Activated naive CD8-positive, alpha-beta T cell treated with anti-CD3 and anti-CD28 coated beads, Interleukin-2, amount 50 U/mL, for 16 hours (primary cell): ENCODE measurements at regions not wholly inside any gene's neighbourhood (a gene's known extent, or its start where the extent isn't known, plus 50 kb on each side); places are given as distances from the start of the nearest gene placed in this dataset.

Experiments
- DNase-seq: peaks from one replicate; pipeline ENCODE4 v3.0.0-alpha.2; 2020; ENCODE audit warnings: low read depth, low spot score

- DNase-seq, result no peak
Observed at GRCh38 chr4:13129095-13129494, 355.0 kb downstream of the RAB28 start.

DNA sequence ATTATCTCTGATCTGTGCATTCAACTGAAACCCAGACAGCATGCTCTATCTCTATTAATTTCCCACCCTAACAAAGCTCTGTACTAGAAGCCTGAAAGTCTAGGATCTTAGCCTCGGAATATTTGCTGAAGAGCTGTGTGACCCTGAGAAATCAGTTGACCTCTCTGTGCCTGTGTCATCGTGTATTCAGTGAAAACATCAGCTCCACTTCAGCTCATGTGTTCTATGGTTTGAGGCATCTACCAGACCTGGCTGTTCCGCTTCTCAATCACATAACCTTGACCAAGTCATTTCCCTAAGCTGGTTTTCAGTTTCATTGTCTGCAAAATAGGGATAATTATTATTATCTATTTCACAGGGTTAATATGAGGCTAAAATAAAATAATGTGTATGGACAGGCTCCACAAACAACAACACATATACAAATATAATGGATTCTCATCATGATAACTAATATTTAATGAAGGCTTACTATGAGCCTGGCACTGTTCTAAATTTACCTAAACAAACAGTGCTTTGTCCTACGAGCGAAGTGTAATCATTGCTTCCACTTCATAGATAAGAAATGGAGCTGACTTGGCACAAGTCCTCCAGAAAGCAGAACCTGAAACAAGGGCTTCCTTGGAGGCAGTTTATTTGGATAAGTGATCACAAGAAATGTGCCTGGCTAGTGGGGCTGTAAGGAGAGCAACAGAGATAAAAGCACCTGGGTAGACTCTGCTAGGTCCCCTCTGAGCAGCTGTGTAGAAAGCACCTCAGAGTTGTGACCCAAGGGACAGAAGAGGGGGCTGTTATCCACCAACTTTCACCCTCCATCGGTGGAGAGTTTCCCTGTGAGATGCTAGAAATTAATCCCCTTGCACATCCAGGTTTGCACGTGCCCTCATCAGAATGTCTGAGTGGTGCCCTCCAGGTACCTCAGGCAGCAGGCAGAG, 356.9 kb downstream of the RAB28 start:
- DNase-seq, result no peak

GRCh38 chr4:13118633-13119032, 365.5 kb downstream of the RAB28 start:
- DNase-seq, result no peak

- DNase-seq, result no peak
Observed at GRCh38 chr4:13117185-13117584, 367.0 kb downstream of the RAB28 start.

DNA sequence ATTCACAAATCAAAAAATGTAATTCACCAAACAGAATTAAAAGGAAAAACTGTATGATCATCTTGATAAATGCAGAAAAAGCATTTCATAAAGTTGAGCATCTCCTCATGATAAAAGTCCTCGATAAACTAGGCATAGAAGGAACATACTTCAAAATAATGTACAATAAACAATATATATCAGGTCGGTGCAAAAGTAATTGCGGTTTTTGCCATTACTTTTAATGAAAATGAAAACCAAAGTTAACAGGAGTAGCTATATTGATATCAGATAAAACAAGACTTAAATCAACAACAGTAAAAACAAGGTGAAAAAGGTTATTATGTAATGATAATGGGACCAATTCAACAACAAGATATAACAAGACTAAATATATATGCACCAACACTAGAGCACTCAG, 372.1 kb downstream of the RAB28 start:
- no peak for DNase-seq

GRCh38 chr4:13109536-13109935, 374.6 kb downstream of the RAB28 start:
- DNase-seq, result no peak

- DNase-seq, result no peak
Observed at GRCh38 chr4:13108096-13108495, 376.0 kb downstream of the RAB28 start.

DNA sequence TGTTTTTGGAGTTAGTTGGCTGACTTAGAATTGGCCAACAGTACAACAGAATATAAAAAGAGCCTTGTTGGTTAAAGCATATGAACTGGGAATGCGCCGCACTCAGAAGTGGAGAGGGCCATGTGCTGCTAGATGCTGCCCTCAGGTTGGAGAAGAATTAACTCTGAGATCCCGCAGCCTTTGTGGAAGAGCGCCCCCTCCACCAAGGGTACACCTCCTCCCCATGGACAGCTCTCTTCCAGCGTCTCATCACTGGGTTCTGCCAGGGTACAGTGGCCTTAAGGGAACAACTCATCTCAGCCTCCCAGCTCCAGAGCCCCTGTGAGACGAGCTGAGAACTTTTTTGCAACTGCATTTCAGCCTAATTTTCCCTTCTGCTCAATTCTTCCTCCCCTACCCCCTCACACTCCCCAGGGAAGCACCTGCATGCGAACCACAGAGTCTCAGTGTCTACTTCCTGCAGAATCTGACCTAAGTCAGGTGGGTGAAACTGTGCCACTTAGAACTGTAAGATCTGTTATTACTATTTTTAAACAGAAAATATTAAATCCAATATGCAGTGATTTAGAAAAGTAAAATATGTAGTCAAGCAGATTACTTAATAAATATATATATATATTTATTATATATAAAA, 380.6 kb downstream of the RAB28 start:
- no peak for DNase-seq

DNA sequence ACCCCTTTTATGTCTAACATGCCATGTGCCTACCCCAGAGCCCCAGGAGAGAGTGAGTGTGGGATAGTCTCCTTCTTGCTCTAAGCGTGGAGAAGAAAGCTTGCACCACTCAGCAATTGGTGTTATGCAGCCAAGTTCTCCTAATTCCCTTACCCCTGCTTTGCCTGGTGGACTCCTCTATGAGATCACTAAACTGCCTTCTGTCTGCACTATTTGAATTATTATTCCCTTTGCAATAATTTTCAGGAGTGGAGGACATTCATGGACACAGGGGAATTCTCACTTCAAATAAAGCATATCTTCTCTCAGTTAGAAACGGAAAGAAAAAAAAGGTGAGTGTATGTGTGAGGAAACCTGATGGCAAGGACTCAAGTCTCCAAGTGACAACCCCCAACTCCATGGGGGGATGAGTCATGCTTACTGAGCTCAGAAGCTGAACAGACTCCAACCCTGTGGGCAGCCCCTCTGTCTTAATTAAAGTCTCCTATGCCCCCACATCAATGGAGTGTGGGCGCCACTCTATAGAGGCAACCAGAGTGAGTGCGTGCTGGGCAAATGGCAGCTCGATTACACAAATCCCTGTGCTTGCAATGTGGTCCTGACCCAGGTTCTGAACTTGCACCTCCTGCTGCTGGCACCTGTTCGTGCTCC, 381.9 kb downstream of the RAB28 start:
- no peak for DNase-seq

GRCh38 chr4:13097971-13098370, 386.2 kb downstream of the RAB28 start:
- DNase-seq, result no peak

- no peak for DNase-seq
Observed at GRCh38 chr4:13095722-13096121, 388.4 kb downstream of the RAB28 start.

DNA sequence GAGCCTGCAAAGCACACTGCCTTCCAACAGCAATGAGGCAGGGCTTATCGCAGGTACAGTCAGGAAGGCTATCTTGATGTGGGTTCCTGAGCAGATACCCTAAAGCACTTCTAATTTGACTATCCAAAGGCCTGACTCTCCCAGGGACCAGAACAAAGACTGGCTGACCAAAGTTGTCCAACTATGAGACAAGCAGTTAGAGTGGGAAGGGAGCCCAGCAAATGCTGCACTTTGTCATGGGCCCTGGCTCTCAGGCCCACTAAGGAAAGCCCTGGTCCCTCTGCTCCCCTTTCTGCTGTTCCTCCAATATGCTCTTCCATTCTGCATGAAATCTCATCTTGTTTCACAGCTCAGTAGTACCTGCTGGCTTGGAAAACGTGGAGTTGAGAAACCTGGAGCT, 391.0 kb downstream of the RAB28 start:
- DNase-seq, result no peak

GRCh38 chr4:13092702-13093101, 391.4 kb downstream of the RAB28 start:
- DNase-seq, result no peak

GRCh38 chr4:13089659-13089998, 394.5 kb downstream of the RAB28 start:
- DNase-seq, result no peak

DNA sequence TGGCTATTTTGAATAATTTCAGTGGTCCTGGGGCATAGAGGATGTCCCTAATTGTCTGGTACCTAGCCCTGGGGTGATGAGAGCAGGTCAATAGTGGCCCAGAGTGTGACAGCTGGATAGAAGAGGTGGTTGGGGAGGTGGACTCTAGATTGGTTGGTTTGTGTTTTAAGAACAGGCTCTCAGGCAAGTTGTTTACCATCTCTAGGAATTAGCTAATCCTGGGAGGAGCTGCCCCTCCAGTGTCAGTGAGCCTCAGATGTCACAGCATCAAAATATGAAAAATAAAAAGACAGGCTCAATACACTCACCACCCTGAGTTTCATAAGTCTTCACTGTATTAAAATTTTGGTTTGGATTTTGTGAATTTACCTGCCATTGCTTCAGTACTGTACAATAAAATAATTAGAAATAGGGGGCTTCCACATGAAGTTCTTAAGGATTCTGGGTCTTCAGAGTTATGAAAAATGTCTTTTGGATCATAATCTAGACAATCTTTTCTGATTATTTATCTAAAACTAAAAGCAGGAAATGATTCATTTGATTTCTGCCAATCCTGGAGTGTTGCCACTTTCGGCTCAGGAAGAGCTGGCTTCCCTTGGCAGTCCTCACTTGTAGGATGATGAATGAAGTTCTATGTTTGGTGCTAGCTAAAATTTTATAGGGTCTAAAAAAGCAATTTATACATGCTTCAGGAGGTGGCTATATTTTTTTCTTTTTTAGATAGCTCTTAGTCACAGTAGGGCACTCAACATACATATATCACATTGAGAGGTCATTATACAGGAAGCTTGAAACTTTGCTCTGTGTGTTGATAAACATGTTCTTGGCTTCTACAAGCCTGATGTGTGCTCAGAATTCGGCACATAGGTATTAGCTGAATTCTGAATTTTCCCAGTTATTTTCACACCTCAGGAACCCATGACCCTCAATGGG, 395.1 kb downstream of the RAB28 start:
- DNase-seq, result no peak

- DNase-seq, result no peak
Observed at GRCh38 chr4:13087041-13087440, 397.1 kb downstream of the RAB28 start.

GRCh38 chr4:13084210-13084609, 399.9 kb downstream of the RAB28 start:
- no peak for DNase-seq

- DNase-seq, result no peak
Observed at GRCh38 chr4:13081830-13082229, 402.3 kb downstream of the RAB28 start.

DNA sequence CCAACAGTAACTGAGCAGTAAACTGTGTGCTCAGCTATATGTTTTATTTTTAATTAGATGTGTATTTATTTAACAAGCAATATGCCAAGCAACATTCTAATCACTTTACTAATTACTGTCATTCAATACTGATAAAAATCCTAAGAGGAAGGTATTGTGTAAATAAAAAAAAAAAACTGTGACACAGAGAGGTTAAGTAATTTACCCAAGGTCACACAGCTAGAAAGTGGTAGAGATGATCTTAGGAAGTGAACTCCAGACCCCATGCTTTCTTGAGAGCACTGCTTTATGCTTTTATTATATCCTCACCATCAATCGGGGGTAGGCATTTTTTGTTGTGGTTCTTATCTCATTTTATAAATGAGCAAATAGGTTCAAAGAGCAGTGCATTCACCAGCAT, 417.1 kb downstream of the RAB28 start:
- DNase-seq, result no peak

GRCh38 chr4:13059019-13059418, 425.1 kb downstream of the RAB28 start:
- no peak for DNase-seq

DNA sequence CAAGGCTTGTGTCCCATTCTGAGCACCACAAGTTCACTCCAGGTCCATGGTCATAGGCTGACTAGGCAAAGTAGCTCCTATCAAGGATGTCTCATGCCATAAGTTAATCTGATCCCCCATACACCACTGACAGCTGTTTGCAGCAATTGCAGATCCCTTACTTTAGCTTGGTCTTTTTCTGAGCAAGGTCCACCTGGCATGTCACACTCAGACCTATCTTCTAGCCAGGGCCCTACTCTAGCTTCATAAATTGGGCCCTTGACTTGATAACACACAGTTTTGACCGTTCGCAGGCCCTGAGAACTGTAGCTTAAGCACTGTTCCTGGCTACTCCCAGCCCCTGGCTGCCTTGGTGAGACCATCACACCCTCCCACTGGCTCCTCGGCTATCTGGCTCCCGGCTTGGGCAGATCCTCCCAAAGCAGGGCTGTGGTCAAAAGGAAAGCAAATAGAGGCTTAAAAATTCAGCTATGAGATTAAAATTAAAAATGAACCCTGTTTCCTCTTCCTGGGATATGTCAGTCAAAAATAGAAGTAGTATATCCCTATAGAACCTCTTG, 427.4 kb downstream of the RAB28 start:
- no peak for DNase-seq
